Suprapubic skin (tissue), 4 donors: ENCODE measurements at regions not wholly inside any gene's neighbourhood (a gene's known extent, or its start where the extent isn't known, plus 50 kb on each side); places are given as distances from the start of the nearest gene placed in this dataset.

ENCODE experiments used
- DNase-seq, 2 donors: peaks; one replicate each; pipeline ENCODE4 v3.0.0-alpha.2; 2019; ENCODE audit warnings: low spot score in 2 of 2
- H3K27ac ChIP-seq: fragments of 200-600 bp; sonication (generic); one replicate; pipeline ENCODE4 v1.5.1; 2019
- H3K27me3 ChIP-seq: fragments of 200-600 bp; sonication (generic); one replicate; pipeline ENCODE4 v1.5.1; 2019
- H3K36me3 ChIP-seq: fragments of 200-600 bp; sonication (generic); one replicate; pipeline ENCODE4 v1.5.1; 2019
- H3K4me1 ChIP-seq: fragments of 200-600 bp; sonication (generic); one replicate; pipeline ENCODE4 v1.5.1; 2019
- H3K4me3 ChIP-seq: fragments of 200-600 bp; sonication (generic); one replicate; pipeline ENCODE4 v1.5.1; 2019; ENCODE audit warnings: mild to moderate bottlenecking
- H3K9me3 ChIP-seq: fragments of 200-600 bp; sonication (generic); one replicate; pipeline ENCODE4 v1.5.1; 2019
- EP300 ChIP-seq: sonication (generic); formaldehyde crosslinking; IDR thresholded peaks from one replicate; pipeline ENCODE4 v1.6.1; 2017; ENCODE audit warnings: antibody characterized with exemption
- POLR2A ChIP-seq, 2 donors: fragments of 450-650 bp; IDR thresholded peaks; one replicate each; pipeline ENCODE4 v1.6.1; 2017; ENCODE audit warnings: antibody characterized with exemption in 2 of 2, mild to moderate bottlenecking in 2 of 2, moderate library complexity in 2 of 2
- POLR2AphosphoS5 ChIP-seq, 3 donors: sonication (generic); formaldehyde crosslinking; IDR thresholded peaks; one replicate each; pipeline ENCODE4 v1.6.1; 2017; ENCODE audit warnings: antibody characterized with exemption in 3 of 3
- WGBS: methylation state at CpG from one replicate; pipeline ENCODE4 v1.1.5; 2018; 5-methylcytosine and 5-hydroxymethylcytosine counted together
- TF ChIP-seq, protein P1 (sequence below), 2 donors: fragments of 200-600 bp in 1 of 2; fragments of 450-650 bp in 1 of 2; sonication (generic) in 1 of 2; IDR thresholded peaks; one replicate each; pipeline ENCODE4 v1.5.1; 2016 to 2019; ENCODE audit warnings: antibody characterized with exemption in 2 of 2, mild to moderate bottlenecking in 1 of 2, moderate library complexity in 1 of 2

DNA sequence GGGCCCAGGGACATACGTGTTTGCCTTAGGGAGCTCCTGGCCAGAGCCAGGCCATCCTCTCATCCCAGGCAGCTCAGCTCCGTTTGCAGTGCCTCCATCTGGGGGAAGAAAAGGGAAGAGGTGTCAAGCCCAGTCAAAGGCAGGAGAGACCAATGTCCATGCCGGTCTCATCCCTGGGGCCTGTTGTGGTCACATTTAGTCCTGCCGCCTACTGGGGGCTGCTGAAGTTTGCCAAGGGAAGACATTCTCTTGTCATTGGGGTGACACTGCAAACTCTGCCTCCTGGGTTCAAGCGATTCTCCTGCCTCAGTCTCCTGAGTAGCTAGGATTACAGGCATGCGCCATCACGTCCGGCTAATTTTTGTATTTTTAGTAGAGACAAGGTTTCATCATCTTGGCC is 195.2 kb downstream of the UQCRFS1 start:
- TF ChIP-seq, protein P1, sequence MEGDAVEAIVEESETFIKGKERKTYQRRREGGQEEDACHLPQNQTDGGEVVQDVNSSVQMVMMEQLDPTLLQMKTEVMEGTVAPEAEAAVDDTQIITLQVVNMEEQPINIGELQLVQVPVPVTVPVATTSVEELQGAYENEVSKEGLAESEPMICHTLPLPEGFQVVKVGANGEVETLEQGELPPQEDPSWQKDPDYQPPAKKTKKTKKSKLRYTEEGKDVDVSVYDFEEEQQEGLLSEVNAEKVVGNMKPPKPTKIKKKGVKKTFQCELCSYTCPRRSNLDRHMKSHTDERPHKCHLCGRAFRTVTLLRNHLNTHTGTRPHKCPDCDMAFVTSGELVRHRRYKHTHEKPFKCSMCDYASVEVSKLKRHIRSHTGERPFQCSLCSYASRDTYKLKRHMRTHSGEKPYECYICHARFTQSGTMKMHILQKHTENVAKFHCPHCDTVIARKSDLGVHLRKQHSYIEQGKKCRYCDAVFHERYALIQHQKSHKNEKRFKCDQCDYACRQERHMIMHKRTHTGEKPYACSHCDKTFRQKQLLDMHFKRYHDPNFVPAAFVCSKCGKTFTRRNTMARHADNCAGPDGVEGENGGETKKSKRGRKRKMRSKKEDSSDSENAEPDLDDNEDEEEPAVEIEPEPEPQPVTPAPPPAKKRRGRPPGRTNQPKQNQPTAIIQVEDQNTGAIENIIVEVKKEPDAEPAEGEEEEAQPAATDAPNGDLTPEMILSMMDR (IDR thresholded peaks at IDR 0.05), result no peak
- TF ChIP-seq POLR2A (IDR thresholded peaks at IDR 0.05) (no peak), EP300 (no peak), POLR2AphosphoS5 (IDR thresholded peaks at IDR 0.05) (no peak)
- H3K27me3 ChIP-seq, result peaks cover 22% of the 10 kb centered on the region
- 77% methylated on average over 7 of the region's 8 CpGs for WGBS
- no peak overlapping the region for H3K27ac ChIP-seq
- H3K36me3 ChIP-seq, result no peaks in the 10 kb centered on the region
- H3K4me1 ChIP-seq, result no peaks in the 10 kb centered on the region
- H3K9me3 ChIP-seq, result no peaks in the 10 kb centered on the region
- DNase-seq, result no peak
- no peak overlapping the region for H3K4me3 ChIP-seq

DNA sequence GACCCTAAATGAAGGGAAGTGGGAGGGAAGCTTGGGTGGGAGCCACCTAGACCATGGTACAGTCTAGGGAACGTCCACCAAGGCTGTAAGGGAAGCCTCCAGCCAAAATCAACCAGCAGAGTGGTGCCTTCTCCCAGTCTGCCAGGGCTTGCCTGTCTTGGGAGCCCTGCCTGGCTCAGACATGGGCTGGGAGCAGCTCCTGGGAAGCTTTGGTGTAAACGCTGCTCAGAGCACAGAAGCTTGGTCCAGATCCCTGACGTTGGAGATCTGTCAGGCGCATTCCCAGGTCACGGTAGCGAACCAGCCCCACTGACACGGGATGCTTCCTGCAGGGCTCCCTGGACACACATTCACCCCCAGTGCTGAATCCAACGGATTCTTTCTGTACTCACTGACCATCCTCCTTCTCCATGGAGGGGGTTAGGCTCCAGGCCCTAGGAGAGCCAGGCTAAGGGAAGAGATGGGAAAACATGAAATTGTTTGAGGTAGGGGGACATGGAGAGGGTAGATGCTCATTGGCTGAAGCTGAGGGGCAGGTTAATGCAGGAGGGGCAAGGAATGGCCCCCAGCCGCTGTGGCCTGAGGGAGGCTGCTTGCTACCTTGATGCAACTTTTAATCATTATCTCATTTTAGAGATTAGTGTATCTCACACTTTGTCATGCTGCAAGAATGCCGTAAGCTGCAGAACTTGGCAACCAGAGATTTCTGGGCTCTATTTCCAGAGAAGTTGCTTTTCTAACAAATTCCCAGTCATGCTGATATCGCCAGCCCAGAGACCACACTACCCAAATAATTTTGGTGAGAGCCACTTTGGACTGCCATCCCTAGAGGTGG is 195.8 kb downstream of the UQCRFS1 start:
- DNase-seq, result no peak
- Histone ChIP-seq H3K36me3 (no peaks in the 10 kb centered on the region), H3K4me1 (no peaks in the 10 kb centered on the region), H3K27ac (no peak overlapping the region), H3K9me3 (no peaks in the 10 kb centered on the region), H3K27me3 (peaks cover 22% of the 10 kb centered on the region), H3K4me3 (no peak overlapping the region)
- TF ChIP-seq EP300 (no peak), POLR2A (IDR thresholded peaks at IDR 0.05) (no peak), POLR2AphosphoS5 (IDR thresholded peaks at IDR 0.05) (no peak)
- TF ChIP-seq, protein P1 (IDR thresholded peaks at IDR 0.05), result no peak
- WGBS, result 51% methylated on average over 11 of the region's 11 CpGs

DNA sequence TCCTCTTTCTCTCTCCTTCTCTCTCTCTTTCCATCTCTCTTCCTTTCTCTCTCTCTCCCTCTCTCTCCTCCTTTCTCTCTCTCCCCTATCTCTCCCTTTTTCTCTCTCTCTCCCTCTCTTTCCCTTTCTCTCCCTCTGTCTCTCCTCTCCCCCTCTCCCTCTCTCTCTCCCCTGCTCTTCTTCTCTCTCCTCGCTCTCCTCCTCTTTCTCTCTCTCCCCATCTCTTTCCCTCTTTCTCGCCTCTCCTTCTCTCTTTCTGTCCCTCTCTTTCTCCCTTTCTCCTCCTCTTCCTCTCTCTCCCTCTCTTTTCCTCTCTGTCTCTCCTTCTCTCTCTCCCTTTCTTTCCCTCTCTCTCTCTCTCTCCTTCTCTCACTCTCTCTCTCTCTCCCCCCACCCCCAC is 196.6 kb downstream of the UQCRFS1 start:
- no peaks in the 10 kb centered on the region for H3K36me3 ChIP-seq
- DNase-seq, result no peak
- H3K4me1 ChIP-seq, result no peaks in the 10 kb centered on the region
- no peak overlapping the region for H3K4me3 ChIP-seq
- no peak overlapping the region for H3K27ac ChIP-seq
- H3K27me3 ChIP-seq, result peaks cover 22% of the 10 kb centered on the region
- no peaks in the 10 kb centered on the region for H3K9me3 ChIP-seq
- TF ChIP-seq POLR2AphosphoS5 (IDR thresholded peaks at IDR 0.05), result no peak
- TF ChIP-seq POLR2A (IDR thresholded peaks at IDR 0.05), result no peak
- TF ChIP-seq EP300, result no peak
- TF ChIP-seq, protein P1 (IDR thresholded peaks at IDR 0.05), result no peak
- WGBS, result 91% methylated on average over 2 of the region's 2 CpGs

DNA sequence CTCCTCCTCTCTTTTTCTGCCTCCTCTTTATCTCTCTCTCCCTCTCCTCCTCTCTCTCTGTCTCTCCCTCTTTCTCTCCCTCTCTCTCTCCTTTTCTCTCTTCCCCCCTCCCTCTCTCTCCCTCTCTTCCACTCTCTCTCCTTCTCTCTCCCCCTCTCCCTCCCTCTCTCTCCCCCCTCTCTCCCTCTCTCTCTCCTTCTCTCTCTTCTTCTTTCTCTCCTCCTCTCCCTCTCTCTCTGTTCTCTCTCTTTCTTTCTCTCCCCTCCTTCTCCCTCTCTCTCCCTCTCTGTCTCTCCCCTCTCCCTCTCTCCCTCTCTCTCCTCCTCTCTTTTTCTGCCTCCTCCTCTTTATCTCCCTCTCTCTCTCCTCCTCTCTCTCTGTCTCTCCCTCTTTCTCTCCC is 197.4 kb downstream of the UQCRFS1 start:
- H3K27ac ChIP-seq, result no peak overlapping the region
- H3K36me3 ChIP-seq, result no peaks in the 10 kb centered on the region
- no peak overlapping the region for H3K4me3 ChIP-seq
- no peaks in the 10 kb centered on the region for H3K4me1 ChIP-seq
- no peaks in the 10 kb centered on the region for H3K9me3 ChIP-seq
- peaks cover 17% of the 10 kb centered on the region for H3K27me3 ChIP-seq
- TF ChIP-seq POLR2AphosphoS5 (IDR thresholded peaks at IDR 0.05) (no peak), EP300 (no peak), POLR2A (IDR thresholded peaks at IDR 0.05) (no peak)
- TF ChIP-seq, protein P1 (IDR thresholded peaks at IDR 0.05), result no peak
- no peak for DNase-seq

DNA sequence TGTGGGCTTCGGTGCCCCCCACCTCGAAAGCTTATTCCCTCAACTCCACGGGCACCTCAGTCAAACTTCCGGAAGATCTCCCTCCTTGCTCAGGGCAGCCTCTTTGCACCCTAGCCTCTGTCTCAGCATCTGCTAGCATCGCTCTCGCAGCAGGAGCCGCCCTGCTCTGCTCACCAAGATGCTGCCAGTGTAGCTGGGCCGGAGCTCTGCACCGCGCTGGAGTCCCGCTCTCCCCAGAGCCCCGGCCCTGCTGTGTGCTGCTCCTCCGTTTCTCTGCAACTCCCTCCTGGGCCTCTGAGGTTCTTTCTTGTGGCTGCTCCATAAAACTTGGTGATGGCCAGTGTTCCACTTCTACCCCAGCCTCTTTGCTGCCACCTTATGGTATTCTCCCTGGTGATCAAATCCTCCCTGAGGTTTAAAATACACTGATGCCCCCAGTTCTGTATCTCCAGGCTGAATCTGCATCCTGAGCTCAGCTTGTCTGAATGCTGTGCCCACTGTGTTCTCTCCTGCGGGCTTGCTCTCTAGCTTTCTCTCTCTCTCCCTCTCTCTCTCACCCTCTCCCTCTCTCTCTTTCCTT is 198.0 kb downstream of the UQCRFS1 start:
- H3K27ac ChIP-seq, result no peak overlapping the region
- H3K4me1 ChIP-seq, result no peaks in the 10 kb centered on the region
- H3K27me3 ChIP-seq, result peaks cover 17% of the 10 kb centered on the region
- H3K4me3 ChIP-seq, result no peak overlapping the region
- H3K36me3 ChIP-seq, result no peaks in the 10 kb centered on the region
- no peaks in the 10 kb centered on the region for H3K9me3 ChIP-seq
- 79% methylated on average over 14 of the region's 14 CpGs for WGBS
- DNase-seq, result no peak
- TF ChIP-seq POLR2AphosphoS5 (IDR thresholded peaks at IDR 0.05), result no peak
- TF ChIP-seq POLR2A (IDR thresholded peaks at IDR 0.05), result no peak
- TF ChIP-seq, protein P1 (IDR thresholded peaks at IDR 0.05), result no peak
- no peak for TF ChIP-seq EP300
